HL-60 (cell line): ENCODE measurements at regions not wholly inside any gene's neighbourhood (a gene's known extent, or its start where the extent isn't known, plus 50 kb on each side); places are given as distances from the start of the nearest gene placed in this dataset.

Experiments
- DNase-seq, 2 experiments: peaks; one replicate each; pipeline ENCODE4 v3.0.0-alpha.2; 2010 to 2020; ENCODE audit warnings: low read depth in 1 of 2, low spot score in 1 of 2
- H3K27ac ChIP-seq: fragments of 250-450 bp; sonication (Bioruptor Pico); replicated peaks from 2 replicates; pipeline ENCODE4 v1.5.1; 2020; ENCODE audit warnings: mild to moderate bottlenecking, moderate library complexity
- H3K27me3 ChIP-seq: fragments of 250-450 bp; sonication (Bioruptor Pico); 2 replicates; pipeline ENCODE4 v1.5.1; 2021; ENCODE audit warnings: mild to moderate bottlenecking, moderate library complexity; ENCODE audit not compliant: insufficient read depth, poor library complexity, severe bottlenecking
- H3K4me3 ChIP-seq: replicated peaks from 2 replicates; pipeline ENCODE4 v1.5.1; 2011; ENCODE audit warnings: mild to moderate bottlenecking, control low read depth, low read length; ENCODE audit not compliant: insufficient read depth
- GABPA ChIP-seq: IDR thresholded peaks from 2 replicates; pipeline ENCODE4 v1.6.1; 2012; ENCODE audit warnings: low read depth
- POLR2AphosphoS5 ChIP-seq: IDR thresholded peaks from 2 replicates; pipeline ENCODE4 v1.6.1; 2012; ENCODE audit warnings: low read depth
- SPI1 ChIP-seq: IDR thresholded peaks from 2 replicates; pipeline ENCODE4 v1.6.1; 2012; ENCODE audit warnings: low read depth, mild to moderate bottlenecking, borderline replicate concordance
- TF ChIP-seq, protein P1 (sequence below): IDR thresholded peaks from one replicate; pipeline ENCODE4 v1.5.1; 2011; ENCODE audit warnings: low read length, control low read depth, inconsistent platforms; ENCODE audit not compliant: insufficient read depth
- TF ChIP-seq, protein P2 (sequence below): IDR thresholded peaks from 2 replicates; pipeline ENCODE4 v1.6.1; 2012; ENCODE audit warnings: low read depth; ENCODE audit not compliant: insufficient replicate concordance

DNA sequence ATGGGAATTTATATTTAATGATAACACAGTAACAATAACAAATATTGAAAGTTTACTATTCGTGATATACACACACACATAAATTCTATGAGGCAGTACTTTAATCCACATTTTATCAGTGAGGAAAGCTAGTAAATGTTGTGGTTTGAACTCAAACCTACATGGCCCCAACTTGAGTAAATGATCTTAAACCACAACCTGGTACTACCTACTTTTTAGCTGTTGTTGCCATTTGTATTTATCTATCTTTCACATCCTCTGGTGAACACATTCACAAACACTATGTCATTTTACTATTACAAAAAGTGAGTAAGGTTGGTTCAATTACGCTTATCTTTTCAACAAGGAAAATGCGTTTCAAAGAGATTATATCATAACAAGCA lies 186.1 kb downstream of the SMC2 start:
- TF ChIP-seq, protein P1, sequence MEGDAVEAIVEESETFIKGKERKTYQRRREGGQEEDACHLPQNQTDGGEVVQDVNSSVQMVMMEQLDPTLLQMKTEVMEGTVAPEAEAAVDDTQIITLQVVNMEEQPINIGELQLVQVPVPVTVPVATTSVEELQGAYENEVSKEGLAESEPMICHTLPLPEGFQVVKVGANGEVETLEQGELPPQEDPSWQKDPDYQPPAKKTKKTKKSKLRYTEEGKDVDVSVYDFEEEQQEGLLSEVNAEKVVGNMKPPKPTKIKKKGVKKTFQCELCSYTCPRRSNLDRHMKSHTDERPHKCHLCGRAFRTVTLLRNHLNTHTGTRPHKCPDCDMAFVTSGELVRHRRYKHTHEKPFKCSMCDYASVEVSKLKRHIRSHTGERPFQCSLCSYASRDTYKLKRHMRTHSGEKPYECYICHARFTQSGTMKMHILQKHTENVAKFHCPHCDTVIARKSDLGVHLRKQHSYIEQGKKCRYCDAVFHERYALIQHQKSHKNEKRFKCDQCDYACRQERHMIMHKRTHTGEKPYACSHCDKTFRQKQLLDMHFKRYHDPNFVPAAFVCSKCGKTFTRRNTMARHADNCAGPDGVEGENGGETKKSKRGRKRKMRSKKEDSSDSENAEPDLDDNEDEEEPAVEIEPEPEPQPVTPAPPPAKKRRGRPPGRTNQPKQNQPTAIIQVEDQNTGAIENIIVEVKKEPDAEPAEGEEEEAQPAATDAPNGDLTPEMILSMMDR = no peak
- TF ChIP-seq SPI1 = no peak
- TF ChIP-seq, protein P2, sequence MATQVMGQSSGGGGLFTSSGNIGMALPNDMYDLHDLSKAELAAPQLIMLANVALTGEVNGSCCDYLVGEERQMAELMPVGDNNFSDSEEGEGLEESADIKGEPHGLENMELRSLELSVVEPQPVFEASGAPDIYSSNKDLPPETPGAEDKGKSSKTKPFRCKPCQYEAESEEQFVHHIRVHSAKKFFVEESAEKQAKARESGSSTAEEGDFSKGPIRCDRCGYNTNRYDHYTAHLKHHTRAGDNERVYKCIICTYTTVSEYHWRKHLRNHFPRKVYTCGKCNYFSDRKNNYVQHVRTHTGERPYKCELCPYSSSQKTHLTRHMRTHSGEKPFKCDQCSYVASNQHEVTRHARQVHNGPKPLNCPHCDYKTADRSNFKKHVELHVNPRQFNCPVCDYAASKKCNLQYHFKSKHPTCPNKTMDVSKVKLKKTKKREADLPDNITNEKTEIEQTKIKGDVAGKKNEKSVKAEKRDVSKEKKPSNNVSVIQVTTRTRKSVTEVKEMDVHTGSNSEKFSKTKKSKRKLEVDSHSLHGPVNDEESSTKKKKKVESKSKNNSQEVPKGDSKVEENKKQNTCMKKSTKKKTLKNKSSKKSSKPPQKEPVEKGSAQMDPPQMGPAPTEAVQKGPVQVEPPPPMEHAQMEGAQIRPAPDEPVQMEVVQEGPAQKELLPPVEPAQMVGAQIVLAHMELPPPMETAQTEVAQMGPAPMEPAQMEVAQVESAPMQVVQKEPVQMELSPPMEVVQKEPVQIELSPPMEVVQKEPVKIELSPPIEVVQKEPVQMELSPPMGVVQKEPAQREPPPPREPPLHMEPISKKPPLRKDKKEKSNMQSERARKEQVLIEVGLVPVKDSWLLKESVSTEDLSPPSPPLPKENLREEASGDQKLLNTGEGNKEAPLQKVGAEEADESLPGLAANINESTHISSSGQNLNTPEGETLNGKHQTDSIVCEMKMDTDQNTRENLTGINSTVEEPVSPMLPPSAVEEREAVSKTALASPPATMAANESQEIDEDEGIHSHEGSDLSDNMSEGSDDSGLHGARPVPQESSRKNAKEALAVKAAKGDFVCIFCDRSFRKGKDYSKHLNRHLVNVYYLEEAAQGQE = no peak
- no peak for TF ChIP-seq GABPA
- TF ChIP-seq POLR2AphosphoS5 = no peak
- DNase-seq = no peak
- Histone ChIP-seq H3K4me3 (no peak overlapping the region), H3K27me3 (no peaks in the 10 kb centered on the region), H3K27ac (no peak overlapping the region)

DNA sequence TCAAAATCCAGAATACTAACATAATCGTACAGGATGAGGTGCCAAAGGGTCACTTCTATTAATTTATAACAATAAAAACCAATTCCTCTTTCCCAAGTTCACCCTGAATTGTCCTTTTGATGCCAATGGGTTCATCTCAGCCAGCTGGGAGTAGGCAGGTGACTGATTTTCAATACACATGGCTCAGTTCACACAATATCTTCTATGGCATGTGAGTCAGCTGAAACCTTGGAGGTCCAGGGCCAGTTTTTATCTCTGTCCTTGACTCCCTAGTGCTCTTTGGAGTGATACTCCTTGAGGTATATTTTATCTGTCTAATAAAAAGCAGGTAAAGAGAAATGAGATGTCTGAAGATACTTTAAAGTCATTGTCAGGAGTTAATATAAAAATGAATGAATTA lies 186.6 kb downstream of the SMC2 start:
- Histone ChIP-seq H3K27ac (no peak overlapping the region), H3K4me3 (no peak overlapping the region), H3K27me3 (no peaks in the 10 kb centered on the region)
- no peak for DNase-seq
- TF ChIP-seq, protein P1 = no peak
- no peak for TF ChIP-seq POLR2AphosphoS5
- TF ChIP-seq GABPA = no peak
- TF ChIP-seq SPI1 = no peak
- TF ChIP-seq, protein P2 = no peak

DNA sequence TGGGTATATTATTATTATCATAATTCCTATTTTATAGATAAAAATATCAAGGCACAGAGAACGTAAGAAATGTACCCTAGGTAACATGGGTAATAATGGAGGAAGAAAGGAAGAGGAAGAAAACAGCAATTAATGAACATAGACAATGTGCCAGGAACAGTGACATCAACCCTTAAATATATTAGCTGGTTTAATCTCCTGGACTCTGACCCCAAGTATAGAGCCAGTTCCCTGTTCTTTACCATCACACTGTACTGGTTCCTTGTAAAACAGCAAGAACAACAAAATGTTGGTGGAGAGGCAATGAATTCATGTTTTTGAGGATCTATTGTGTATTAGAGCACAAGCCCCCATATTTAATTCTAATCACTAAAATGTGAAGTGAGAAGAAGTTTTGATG lies 192.1 kb downstream of the SMC2 start:
- H3K27ac ChIP-seq = no peak overlapping the region
- H3K27me3 ChIP-seq = no peaks in the 10 kb centered on the region
- no peak for DNase-seq
- TF ChIP-seq GABPA = no peak
- TF ChIP-seq, protein P1 = no peak
- no peak for TF ChIP-seq POLR2AphosphoS5
- TF ChIP-seq, protein P2 = no peak
- TF ChIP-seq SPI1 = no peak
- H3K4me3 ChIP-seq = no peak overlapping the region
